ENCODE measurements at regions not wholly inside any gene's neighbourhood (a gene's known extent, or its start where the extent isn't known, plus 50 kb on each side); places are given as distances from the start of the nearest gene placed in this dataset.

DNA sequence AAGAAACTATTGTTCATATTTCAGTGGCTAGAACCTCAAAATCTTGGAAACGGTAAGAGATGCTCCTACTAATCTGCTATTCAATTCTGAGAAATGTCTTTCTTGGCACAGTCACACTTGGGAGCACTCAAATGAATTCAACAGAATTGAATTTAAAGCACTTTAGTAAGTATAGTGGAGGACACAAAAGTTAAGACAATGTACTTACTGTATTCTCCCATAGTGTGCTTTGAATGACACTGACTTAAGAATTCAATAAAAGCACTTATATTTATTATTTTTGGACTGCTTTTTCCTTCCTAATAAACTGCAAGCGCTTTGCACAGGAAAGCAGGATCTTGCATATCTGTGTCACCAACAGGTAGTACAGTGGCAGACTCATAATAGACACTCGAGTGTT is 156.1 kb upstream of the RIMS1 start:
- DNase-seq: no peak
- Histone ChIP-seq H3K27ac (no peak overlapping the region), H3K4me3 (no peak overlapping the region), H3K36me3 (no peaks in the 10 kb centered on the region), H3K27me3 (no peaks in the 10 kb centered on the region), H3K4me1 (no peaks in the 10 kb centered on the region), H3K9me3 (no peaks in the 10 kb centered on the region)
- TF ChIP-seq POLR2A (IDR thresholded peaks at IDR 0.05) (no peak), POLR2AphosphoS5 (IDR thresholded peaks at IDR 0.05) (no peak), EP300 (IDR thresholded peaks at IDR 0.05) (no peak)
- TF ChIP-seq, protein P1, sequence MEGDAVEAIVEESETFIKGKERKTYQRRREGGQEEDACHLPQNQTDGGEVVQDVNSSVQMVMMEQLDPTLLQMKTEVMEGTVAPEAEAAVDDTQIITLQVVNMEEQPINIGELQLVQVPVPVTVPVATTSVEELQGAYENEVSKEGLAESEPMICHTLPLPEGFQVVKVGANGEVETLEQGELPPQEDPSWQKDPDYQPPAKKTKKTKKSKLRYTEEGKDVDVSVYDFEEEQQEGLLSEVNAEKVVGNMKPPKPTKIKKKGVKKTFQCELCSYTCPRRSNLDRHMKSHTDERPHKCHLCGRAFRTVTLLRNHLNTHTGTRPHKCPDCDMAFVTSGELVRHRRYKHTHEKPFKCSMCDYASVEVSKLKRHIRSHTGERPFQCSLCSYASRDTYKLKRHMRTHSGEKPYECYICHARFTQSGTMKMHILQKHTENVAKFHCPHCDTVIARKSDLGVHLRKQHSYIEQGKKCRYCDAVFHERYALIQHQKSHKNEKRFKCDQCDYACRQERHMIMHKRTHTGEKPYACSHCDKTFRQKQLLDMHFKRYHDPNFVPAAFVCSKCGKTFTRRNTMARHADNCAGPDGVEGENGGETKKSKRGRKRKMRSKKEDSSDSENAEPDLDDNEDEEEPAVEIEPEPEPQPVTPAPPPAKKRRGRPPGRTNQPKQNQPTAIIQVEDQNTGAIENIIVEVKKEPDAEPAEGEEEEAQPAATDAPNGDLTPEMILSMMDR (IDR thresholded peaks at IDR 0.05): no peak
- 87 to 92% methylated on average over 3 of the region's 3 CpGs for WGBS, 2 donors
- intact Hi-C loops (cut with DNase I): no loop called here

- no peaks in the 10 kb centered on the region for H3K4me1 ChIP-seq
- DNase-seq: no peak
- TF ChIP-seq POLR2A (IDR thresholded peaks at IDR 0.05): no peak
- TF ChIP-seq POLR2AphosphoS5 (IDR thresholded peaks at IDR 0.05): no peak
- TF ChIP-seq EP300 (IDR thresholded peaks at IDR 0.05): no peak
- TF ChIP-seq, protein P1 (IDR thresholded peaks at IDR 0.05): no peak
- no peak overlapping the region for H3K4me3 ChIP-seq
- H3K27ac ChIP-seq: no peak overlapping the region
- 53 to 69% methylated on average over 1 of the region's 1 CpG for WGBS, 2 donors
- H3K36me3 ChIP-seq: no peaks in the 10 kb centered on the region
- intact Hi-C loops (cut with DNase I): no loop called here
- H3K9me3 ChIP-seq: no peaks in the 10 kb centered on the region
- H3K27me3 ChIP-seq: no peaks in the 10 kb centered on the region
Measured at GRCh38 chr6:71733970-71734899, 152.1 kb upstream of the RIMS1 start.

DNA sequence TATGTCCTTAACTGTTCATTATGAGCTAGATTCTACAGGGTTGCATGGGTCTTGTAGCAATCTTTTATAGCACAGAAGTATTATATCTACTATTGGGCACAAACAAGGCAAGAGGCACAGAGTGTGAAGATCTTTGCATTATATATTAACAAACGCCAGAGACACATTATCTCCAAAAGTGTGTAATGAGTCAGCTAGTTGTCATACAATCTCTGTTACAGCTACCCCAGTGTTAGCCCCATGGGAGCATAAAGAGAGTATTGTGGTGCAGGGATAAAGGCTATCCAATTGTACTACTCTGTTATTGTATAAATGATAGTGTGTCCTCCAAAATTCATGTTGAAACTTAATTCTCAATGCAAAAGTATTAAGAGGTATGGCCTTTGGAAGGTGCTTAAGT is 148.4 kb upstream of the RIMS1 start:
- intact Hi-C loops (cut with DNase I): no loop called here
- Histone ChIP-seq H3K4me3 (no peak overlapping the region), H3K36me3 (no peaks in the 10 kb centered on the region), H3K4me1 (no peaks in the 10 kb centered on the region), H3K27ac (no peak overlapping the region), H3K27me3 (no peaks in the 10 kb centered on the region), H3K9me3 (no peaks in the 10 kb centered on the region)
- WGBS, 2 donors: 81 to 85% methylated on average over 1 of the region's 1 CpG
- no peak for DNase-seq
- TF ChIP-seq EP300 (IDR thresholded peaks at IDR 0.05): no peak

- Histone ChIP-seq H3K27ac (no peak overlapping the region), H3K4me3 (no peak overlapping the region), H3K27me3 (no peaks in the 10 kb centered on the region), H3K9me3 (no peaks in the 10 kb centered on the region), H3K36me3 (no peaks in the 10 kb centered on the region), H3K4me1 (no peaks in the 10 kb centered on the region)
- TF ChIP-seq POLR2A (IDR thresholded peaks at IDR 0.05): no peak
- DNase-seq: no peak
- 76% methylated on average over 5 of the region's 5 CpGs for WGBS, 2 donors
- intact Hi-C loops (cut with DNase I): no loop called here
Measured at GRCh38 chr6:71745525-71745924, 140.8 kb upstream of the RIMS1 start.

DNA sequence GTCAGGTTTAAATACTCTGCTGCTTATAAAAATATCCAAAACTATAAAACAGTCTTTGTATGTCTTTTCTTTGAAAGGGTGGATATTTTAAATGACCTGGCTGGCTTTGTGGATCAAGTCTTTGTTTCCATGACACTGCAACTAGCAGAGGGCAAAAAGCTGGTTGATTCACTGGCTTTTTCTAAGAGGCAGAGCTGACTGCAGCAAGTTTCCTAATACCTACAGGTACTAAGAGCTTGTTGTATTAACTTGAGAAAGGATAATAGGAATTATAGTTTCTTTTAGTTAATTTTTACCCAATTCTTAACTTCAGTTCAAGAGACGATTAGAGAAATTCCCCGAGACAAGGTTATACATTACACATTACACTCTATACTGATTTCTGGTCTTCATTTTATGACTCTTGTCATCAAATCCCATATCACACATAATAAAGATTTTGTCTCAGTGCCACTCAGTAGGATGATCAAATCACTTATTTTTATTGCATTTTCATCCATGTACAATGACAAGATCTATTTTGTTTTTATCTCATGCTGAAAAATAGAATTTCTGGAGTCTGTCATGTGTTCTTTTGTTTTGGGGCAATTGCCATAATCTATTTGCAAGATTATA is 120.1 kb upstream of the RIMS1 start:
- no peak for TF ChIP-seq POLR2AphosphoS5 (IDR thresholded peaks at IDR 0.05)
- 17 to 74% methylated on average over 2 of the region's 2 CpGs for WGBS, 2 donors
- no peak overlapping the region for H3K27ac ChIP-seq
- no peak overlapping the region for H3K4me3 ChIP-seq
- H3K27me3 ChIP-seq: no peaks in the 10 kb centered on the region
- H3K9me3 ChIP-seq: no peaks in the 10 kb centered on the region
- H3K36me3 ChIP-seq: no peaks in the 10 kb centered on the region
- intact Hi-C loops (cut with DNase I): no loop called here
- no peaks in the 10 kb centered on the region for H3K4me1 ChIP-seq
- no peak for DNase-seq

GRCh38 chr6:71766796-71767195 is 119.6 kb upstream of the RIMS1 start:
- WGBS, 2 donors: 6 to 30% methylated on average over 3 of the region's 3 CpGs
- DNase-seq: no peak

More at GRCh38 chr6:71766796-71767195, 119.6 kb upstream of the RIMS1 start:
- Histone ChIP-seq H3K36me3 (no peaks in the 10 kb centered on the region), H3K27me3 (no peaks in the 10 kb centered on the region), H3K4me1 (no peaks in the 10 kb centered on the region), H3K27ac (no peak overlapping the region), H3K9me3 (no peaks in the 10 kb centered on the region), H3K4me3 (no peak overlapping the region)
- TF ChIP-seq, protein P1 (IDR thresholded peaks at IDR 0.05): no peak
- TF ChIP-seq POLR2AphosphoS5 (IDR thresholded peaks at IDR 0.05): no peak
- no peak for TF ChIP-seq POLR2A (IDR thresholded peaks at IDR 0.05)
- TF ChIP-seq EP300 (IDR thresholded peaks at IDR 0.05): no peak
- intact Hi-C loops (cut with DNase I): no loop called here
